NCI-H69 (cell line): ENCODE measurements at regions not wholly inside any gene's neighbourhood (a gene's known extent, or its start where the extent isn't known, plus 50 kb on each side); places are given as distances from the start of the nearest gene placed in this dataset.
A peak's percentile ranks its signal among the peaks of the same experiment; 100 is the strongest.
"Not testable (repeated sequence)": the region's sequence is repeated elsewhere in the genome, so short reads cannot be mapped to it uniquely, and the experiment has no call there.

ENCODE experiments used
- DNase-seq: peaks from one replicate; lab custom pipeline; 2025; lab: John Stamatoyannopoulos, UW

- DNase-seq, result no peak
Measured at GRCh38 chrX:137646472-137646871, 80.5 kb downstream of the ZIC3 start.

DNA sequence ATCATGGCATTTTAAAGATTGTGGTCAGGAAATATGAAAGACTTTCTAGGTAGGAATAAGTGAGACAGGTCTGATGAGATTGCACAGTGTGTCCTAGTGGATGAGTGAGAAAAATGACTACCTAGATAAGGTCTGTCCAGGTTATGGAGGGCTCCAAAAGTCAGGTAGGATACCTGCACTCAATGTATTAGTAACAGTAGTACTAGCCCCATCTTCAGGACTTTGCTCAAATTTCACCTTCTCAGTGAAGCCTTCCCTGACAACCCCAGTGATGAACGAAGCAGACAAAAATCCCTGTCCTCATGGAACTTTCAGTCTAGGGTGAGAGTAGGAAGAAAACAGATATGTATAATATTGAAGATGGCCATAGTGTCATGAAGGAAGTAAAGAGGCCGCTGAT, 85.7 kb downstream of the ZIC3 start:
- DNase-seq, result no peak

GRCh38 chrX:137652086-137652485, 86.2 kb downstream of the ZIC3 start:
- no peak for DNase-seq

DNA sequence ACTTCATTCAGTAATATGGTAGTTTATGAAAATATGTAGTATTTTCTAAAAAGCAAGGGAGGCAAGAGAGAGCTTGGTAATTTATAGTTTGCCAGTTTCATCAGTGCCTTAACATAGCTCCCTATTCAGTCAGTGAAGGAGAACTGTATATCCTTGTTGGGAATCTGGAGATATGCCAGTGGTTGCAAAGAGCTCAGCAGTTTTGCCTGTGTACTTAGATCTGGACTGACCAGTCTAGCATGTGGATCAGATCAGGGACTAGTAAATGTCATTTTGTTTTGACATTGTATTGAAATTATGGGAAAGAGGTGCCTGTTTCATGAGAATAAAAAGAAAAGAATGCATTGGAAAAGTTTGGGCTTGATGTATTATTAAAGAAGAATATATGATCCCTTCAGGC, 88.6 kb downstream of the ZIC3 start:
- no peak for DNase-seq

GRCh38 chrX:137667776-137668175, 101.8 kb downstream of the ZIC3 start:
- no peak for DNase-seq

DNA sequence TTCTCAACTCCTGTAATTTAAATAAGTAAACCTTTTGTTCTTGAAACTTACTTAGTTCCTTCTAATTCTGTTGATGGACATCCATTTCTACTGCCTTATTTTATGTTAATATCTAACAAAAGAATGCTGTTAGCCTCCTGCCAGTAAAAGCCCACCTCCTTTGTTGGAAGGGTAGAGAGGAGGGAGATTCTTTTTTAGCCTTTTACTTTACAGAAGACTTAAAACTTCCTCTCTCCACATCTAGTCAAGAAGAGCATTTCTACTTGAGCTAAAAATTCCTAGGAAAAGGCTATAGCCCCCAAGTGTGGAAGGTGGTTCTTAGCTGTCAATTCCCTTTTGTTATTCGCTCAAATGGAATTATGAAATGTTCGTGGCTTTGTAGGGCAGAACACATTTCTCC, 118.7 kb downstream of the ZIC3 start:
- DNase-seq, result no peak

- DNase-seq, result no peak
Measured at GRCh38 chrX:137695417-137695816, 129.5 kb downstream of the ZIC3 start.

DNA sequence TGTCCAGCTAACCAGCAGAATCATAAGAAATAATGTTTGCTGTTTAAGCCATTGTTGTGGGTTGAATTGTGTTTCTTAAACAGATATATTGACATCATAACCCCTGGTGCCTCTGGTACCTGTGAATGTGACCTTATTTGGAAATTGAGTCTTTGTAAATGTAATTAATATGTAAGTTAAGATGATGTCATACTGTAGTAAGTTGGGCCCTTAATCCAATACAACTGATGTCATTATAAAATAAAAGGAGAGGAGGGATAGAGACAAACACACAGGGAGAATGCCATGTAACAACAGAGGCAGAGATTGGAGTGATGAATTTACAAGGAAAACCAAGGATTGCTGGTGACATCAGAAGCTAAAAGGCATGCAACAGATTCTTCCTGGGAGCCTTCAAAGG, 141.4 kb downstream of the ZIC3 start:
- no peak for DNase-seq

GRCh38 chrX:137742846-137743245, 176.9 kb downstream of the ZIC3 start:
- DNase-seq, result no peak

- no peak for DNase-seq
Measured at GRCh38 chrX:137743414-137743813, 177.5 kb downstream of the ZIC3 start.

DNA sequence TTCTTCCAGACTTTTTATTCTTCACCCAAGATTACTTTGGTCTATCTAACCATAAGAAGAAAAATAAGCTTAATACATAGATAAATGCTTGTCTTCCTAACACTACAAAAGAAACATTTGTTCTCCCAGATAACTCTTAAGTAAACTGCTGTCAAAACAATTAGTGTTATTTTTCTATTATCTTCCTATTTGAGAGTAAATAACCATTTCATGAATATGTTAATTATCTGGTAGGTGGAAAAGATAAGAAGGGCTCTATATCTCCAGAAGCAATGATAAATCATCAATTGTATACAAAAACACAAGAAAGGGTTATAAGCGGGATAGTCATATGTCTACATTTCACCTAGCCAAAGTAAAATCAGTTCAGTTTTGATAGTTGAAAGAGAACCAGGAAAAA, 180.4 kb downstream of the ZIC3 start:
- no peak for DNase-seq

- peak; percentile 28 for DNase-seq
Measured at GRCh38 chrX:137747244-137748043, 181.5 kb downstream of the ZIC3 start.

DNA sequence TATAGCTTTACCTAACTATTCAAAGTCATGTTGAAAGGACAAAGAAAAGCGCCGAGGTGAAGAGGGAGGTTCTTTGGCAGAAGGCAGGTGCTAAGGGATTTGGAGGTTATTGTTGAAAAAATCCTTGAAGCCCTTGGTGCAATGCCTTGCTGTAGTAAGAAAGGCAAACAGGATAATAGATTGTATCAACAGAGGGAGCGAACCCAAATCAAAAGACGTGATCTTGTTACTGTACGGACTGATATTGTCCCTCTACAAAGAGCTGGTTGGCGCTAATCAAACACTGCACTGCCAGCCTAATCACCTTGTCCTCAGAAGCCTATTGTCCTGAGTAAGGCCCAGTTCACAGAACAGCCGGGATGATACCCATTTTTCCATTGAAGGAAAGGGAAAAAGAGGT, 182.9 kb downstream of the ZIC3 start:
- DNase-seq, result no peak

DNA sequence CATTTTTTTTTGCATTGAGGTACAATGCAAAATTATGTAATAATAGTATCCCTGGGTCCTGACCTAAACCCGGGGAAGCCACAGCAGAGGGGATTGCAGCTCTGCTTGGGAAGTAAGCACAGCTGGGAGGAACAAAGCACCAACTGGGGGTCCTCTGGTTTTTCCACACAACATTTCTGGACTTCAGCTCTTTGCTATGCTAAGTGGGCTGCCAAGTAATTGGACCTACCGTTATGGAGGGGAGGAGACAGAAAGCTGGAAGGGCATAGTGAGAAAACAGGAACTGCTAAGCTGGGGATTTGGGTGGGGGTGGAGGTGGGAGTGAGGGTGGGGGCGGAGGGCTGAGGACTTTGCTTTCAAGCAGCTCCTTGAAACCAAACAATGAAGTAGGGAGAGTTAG, 183.3 kb downstream of the ZIC3 start:
- DNase-seq, result no peak

DNA sequence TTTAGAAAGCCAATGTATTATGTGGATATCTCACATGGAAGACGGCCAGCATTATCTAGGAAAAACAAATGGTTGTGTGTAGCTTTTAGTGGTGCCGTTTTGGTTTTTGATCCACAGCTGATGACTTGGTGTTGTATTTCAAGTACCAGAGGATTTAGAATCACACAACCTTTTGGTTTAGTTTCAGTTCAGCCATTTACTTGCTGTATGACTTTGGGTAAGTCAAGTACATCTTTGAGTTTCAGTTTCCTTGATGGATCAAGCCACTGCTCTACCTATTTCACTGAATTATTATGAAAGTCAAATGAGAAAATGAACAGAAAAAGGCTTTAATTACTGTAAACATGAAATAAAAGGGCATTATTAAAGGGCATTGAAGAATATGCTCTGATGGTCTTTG, 205.6 kb downstream of the ZIC3 start:
- no peak for DNase-seq

DNA sequence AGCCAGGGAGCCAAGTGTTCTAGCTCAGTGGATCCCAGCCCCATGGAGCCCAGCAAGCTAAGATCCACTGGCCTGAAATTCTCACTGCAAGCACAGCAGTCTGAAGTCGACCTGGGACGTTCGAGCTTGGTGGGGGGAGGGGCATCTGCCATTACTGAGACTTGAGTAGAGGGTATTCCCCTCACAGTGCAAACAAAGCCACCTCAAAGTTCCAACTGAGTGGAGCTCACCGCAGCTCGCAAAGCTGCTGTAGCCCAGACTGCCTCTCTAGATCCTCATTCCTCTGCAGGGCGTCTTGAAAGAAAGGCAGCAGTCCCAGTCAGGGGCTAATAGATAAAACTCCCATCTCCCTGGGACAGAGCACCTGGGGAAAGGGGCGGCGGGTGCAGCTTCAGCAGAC, 226.3 kb downstream of the ZIC3 start:
- DNase-seq, result no peak

- not testable (repeated sequence) for DNase-seq
Measured at GRCh38 chrX:137797926-137798325, 232.0 kb downstream of the ZIC3 start.

GRCh38 chrX:137823257-137823656, 257.3 kb downstream of the ZIC3 start:
- DNase-seq, result no peak

- DNase-seq, result no peak
Measured at GRCh38 chrX:137847376-137847775, 281.4 kb downstream of the ZIC3 start.

GRCh38 chrX:137848266-137848905, 282.5 kb downstream of the ZIC3 start:
- DNase-seq, result peak; percentile 18

DNA sequence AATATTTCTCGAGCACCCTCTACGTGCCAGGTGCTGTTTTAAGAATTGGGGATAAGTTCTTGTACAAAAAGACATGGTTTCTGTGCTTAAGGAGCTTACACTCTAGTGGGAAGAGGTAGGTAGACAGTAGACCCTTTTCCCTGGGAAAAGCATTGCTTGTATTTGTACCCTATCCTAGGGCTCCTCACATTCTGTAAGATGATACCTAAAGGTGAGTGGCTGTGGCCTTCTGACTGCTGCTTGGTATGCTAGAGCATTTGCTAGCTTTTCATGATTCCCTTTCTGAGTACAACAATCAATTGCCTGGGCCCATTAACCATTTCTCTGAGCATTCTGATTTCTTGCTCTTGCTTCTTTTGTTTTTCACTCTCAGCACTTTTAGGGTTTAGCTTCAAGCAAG, 286.6 kb downstream of the ZIC3 start:
- no peak for DNase-seq

DNA sequence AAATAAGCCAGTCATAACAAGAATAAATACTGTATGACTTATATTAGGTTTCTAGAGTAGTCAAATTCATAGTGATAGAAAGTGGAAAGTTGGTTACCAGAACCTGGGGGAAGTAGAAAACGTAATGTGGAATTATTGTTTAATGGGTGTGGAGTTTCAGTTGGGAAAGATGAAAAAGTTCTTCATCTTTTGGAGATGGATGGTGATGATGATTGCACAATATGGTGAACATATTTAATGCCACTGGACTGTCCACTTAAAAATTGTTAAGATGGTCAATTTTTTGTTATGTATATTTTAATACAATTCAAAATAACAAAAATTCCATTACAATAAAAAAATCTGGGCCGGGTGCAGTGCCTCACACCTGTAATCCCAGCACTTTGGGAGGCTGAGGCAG, 289.6 kb downstream of the ZIC3 start:
- DNase-seq, result no peak

DNA sequence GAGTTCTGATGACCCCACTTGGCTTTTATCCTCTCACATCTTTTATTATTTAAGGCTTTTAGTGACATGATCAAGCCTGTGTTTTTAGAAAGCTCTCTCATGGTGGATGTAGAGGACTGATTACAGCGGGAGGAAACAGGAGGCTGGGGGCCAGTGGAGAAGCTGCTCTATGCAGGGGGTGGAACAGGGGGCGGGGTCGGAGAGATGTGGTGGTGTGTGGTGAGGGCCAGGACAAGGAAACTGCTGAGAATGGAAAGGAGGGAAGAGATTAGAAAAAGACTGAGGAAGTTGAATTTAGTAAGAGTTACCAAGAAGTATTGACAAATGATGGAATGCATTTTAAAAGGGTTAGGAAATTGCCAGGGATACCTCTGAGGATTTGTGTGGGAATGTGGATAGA, 292.2 kb downstream of the ZIC3 start:
- no peak for DNase-seq

- DNase-seq, result no peak
Measured at GRCh38 chrX:137878401-137878800, 312.5 kb downstream of the ZIC3 start.
